ENCODE measurements at regions not wholly inside any gene's neighbourhood (a gene's known extent, or its start where the extent isn't known, plus 50 kb on each side); places are given as distances from the start of the nearest gene placed in this dataset.

DNA sequence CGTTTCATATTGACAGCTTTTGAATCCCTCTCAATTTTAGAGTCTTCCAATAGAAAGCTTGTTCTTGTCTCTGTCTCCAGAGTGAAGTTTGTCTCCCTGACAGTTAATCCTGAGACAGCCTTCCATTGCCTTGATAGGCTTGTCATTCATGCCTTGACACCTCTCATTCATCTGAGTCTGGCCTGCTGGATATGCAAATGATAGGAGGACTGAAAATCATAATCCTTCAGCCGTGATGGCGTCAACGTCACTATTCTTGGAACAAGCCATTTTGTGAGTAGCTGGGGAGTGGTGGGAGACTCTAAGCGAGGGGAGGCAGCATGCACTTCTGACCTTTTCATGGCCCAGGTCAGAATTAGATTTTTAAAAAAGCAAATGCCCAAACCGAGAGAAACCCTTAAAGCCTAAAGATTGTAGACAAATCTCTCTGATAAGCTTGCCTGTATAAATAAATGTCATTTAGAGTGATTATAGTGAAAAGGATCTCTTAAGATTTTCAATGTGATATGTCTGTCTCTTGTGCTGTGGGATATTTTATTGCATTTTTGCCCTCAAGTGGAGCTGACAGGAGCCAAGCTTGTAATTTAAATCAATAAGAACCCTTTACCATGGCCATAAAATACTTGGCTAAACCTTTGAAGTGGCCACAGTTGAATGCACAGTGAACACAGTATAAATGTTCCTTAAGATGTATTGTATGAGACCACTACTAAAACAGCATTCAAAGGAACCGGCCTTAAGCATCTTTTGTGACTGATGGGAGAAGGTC lies 148.8 kb downstream of the SNX10 start:
- H4K20me1 ChIP-seq (ENCODE audit: insufficient read depth): no peaks in the 10 kb centered on the region
- no peaks in the 10 kb centered on the region for H3K4me1 ChIP-seq (ENCODE audit: low read depth, poor library complexity, severe bottlenecking)
- H3K79me2 ChIP-seq (ENCODE audit: insufficient read depth, low read depth): no peaks in the 10 kb centered on the region
- no peak overlapping the region for H2AFZ ChIP-seq (ENCODE audit: low read depth)
- H3K4me3 ChIP-seq (IDR thresholded peaks at IDR 0.05; ENCODE audit: insufficient read depth, low read depth, low read length): no peak overlapping the region
- no peak overlapping the region for H3K27ac ChIP-seq
- TF ChIP-seq CTCF (conservative IDR thresholded peaks at IDR 0.05; ENCODE audit: low read depth, low read length): no peak
- no peak overlapping the region for H3K9ac ChIP-seq
- no peak overlapping the region for H3K4me2 ChIP-seq
- no peaks in the 10 kb centered on the region for H3K36me3 ChIP-seq (ENCODE audit: insufficient read depth)
- H3K27me3 ChIP-seq (ENCODE audit: insufficient read depth, low read depth): no peaks in the 10 kb centered on the region

GRCh38 chr7:26441002-26441521 lies 149.4 kb downstream of the SNX10 start:
- no peak overlapping the region for H3K4me2 ChIP-seq
- H3K4me1 ChIP-seq (ENCODE audit: low read depth, poor library complexity, severe bottlenecking): no peaks in the 10 kb centered on the region
- no peak overlapping the region for H3K9ac ChIP-seq
- no peak overlapping the region for H3K4me3 ChIP-seq (IDR thresholded peaks at IDR 0.05; ENCODE audit: insufficient read depth, low read depth, low read length)
- H3K36me3 ChIP-seq (ENCODE audit: insufficient read depth): no peaks in the 10 kb centered on the region
- no peak overlapping the region for H2AFZ ChIP-seq (ENCODE audit: low read depth)
- TF ChIP-seq CTCF (conservative IDR thresholded peaks at IDR 0.05; ENCODE audit: low read depth, low read length): no peak
- H4K20me1 ChIP-seq (ENCODE audit: insufficient read depth): no peaks in the 10 kb centered on the region
- no peak overlapping the region for H3K27ac ChIP-seq
- H3K27me3 ChIP-seq (ENCODE audit: insufficient read depth, low read depth): no peaks in the 10 kb centered on the region
- H3K79me2 ChIP-seq (ENCODE audit: insufficient read depth, low read depth): no peaks in the 10 kb centered on the region

- Histone ChIP-seq H3K36me3 (ENCODE audit: insufficient read depth) (no peaks in the 10 kb centered on the region), H3K4me2 (no peak overlapping the region), H3K27me3 (ENCODE audit: insufficient read depth, low read depth) (no peaks in the 10 kb centered on the region), H2AFZ (ENCODE audit: low read depth) (no peak overlapping the region), H3K4me3 (IDR thresholded peaks at IDR 0.05; ENCODE audit: insufficient read depth, low read depth, low read length) (no peak overlapping the region), H3K4me1 (ENCODE audit: low read depth, poor library complexity, severe bottlenecking) (no peaks in the 10 kb centered on the region), H3K9ac (no peak overlapping the region), H3K27ac (no peak overlapping the region), H4K20me1 (ENCODE audit: insufficient read depth) (no peaks in the 10 kb centered on the region), H3K79me2 (ENCODE audit: insufficient read depth, low read depth) (no peaks in the 10 kb centered on the region)
- TF ChIP-seq CTCF (conservative IDR thresholded peaks at IDR 0.05; ENCODE audit: low read depth, low read length): no peak
These were observed 150.1 kb downstream of the SNX10 start for GRCh38 chr7:26441611-26442277.

- H2AFZ ChIP-seq (ENCODE audit: low read depth): no peak overlapping the region
- no peaks in the 10 kb centered on the region for H3K27me3 ChIP-seq (ENCODE audit: insufficient read depth, low read depth)
- no peak overlapping the region for H3K4me2 ChIP-seq
- H4K20me1 ChIP-seq (ENCODE audit: insufficient read depth): no peaks in the 10 kb centered on the region
- H3K4me3 ChIP-seq (IDR thresholded peaks at IDR 0.05; ENCODE audit: insufficient read depth, low read depth, low read length): no peak overlapping the region
- H3K27ac ChIP-seq: no peak overlapping the region
- no peaks in the 10 kb centered on the region for H3K4me1 ChIP-seq (ENCODE audit: low read depth, poor library complexity, severe bottlenecking)
- TF ChIP-seq CTCF (conservative IDR thresholded peaks at IDR 0.05; ENCODE audit: low read depth, low read length): no peak
- no peaks in the 10 kb centered on the region for H3K36me3 ChIP-seq (ENCODE audit: insufficient read depth)
- no peaks in the 10 kb centered on the region for H3K79me2 ChIP-seq (ENCODE audit: insufficient read depth, low read depth)
- H3K9ac ChIP-seq: no peak overlapping the region
These were observed 151.3 kb downstream of the SNX10 start for GRCh38 chr7:26443006-26443405.

Data from KMS-11 (cell line).